ENCODE measurements at regions not wholly inside any gene's neighbourhood (a gene's known extent, or its start where the extent isn't known, plus 50 kb on each side); places are given as distances from the start of the nearest gene placed in this dataset.

DNA sequence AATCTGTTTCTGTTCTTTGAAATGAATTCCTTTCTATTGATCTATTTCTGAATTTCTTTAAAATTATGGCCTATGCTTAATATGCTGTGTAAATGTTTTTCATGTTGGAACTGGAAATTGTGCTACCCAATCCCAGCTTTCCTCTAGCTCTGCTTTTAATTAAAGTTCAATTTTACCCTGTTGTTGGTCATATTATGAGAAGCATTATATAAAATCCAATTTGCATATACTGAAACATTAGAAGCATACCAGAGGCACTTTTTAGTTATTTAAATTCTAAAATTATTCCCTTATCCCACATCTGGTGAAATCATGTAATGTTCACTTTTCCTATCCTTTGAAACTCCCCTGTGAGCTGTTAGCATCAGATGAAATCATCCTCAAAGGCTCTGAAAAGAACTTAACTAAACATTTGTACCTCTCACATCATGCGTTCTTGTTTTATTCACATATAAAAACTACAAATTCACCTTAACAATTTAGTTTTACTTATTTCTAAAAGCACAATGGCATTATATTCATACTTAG lies 160.6 kb upstream of the COL21A1 start:
- in situ Hi-C loops (cut with MboI; ENCODE audit: low sequenced_read_pairs), result no loop called here

- in situ Hi-C loops (cut with MboI; ENCODE audit: low sequenced_read_pairs), result no loop called here
Measured at GRCh38 chr6:56406276-56407269, 159.2 kb upstream of the COL21A1 start.

GRCh38 chr6:56404599-56404998 lies 157.2 kb upstream of the COL21A1 start:
- in situ Hi-C loops (cut with MboI; ENCODE audit: low sequenced_read_pairs), result no loop called here

GRCh38 chr6:56403745-56404144 lies 156.4 kb upstream of the COL21A1 start:
- in situ Hi-C loops (cut with MboI; ENCODE audit: low sequenced_read_pairs), result no loop called here

GRCh38 chr6:56401477-56402070 lies 154.2 kb upstream of the COL21A1 start:
- in situ Hi-C loops (cut with MboI; ENCODE audit: low sequenced_read_pairs), result no loop called here

DNA sequence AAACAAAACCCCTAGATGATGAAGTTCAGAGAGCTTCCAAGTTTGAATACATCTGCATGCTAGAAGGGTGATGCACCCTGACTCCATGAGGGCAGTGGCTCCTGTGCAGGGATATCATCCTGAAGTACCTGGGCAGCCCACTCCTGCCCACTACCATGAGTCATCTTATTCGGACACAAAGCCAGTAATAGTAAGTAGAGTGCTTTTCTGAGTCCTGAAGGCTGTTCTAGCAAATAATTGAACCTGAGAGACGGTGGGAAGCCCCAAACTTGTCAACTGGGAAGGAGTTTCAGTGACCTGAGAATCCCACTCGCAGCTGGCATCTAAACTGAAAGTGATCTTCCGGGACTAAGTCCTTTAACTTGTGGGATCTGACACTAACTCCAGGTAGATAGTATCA lies 152.9 kb upstream of the COL21A1 start:
- in situ Hi-C loops (cut with MboI; ENCODE audit: low sequenced_read_pairs), result no loop called here

DNA sequence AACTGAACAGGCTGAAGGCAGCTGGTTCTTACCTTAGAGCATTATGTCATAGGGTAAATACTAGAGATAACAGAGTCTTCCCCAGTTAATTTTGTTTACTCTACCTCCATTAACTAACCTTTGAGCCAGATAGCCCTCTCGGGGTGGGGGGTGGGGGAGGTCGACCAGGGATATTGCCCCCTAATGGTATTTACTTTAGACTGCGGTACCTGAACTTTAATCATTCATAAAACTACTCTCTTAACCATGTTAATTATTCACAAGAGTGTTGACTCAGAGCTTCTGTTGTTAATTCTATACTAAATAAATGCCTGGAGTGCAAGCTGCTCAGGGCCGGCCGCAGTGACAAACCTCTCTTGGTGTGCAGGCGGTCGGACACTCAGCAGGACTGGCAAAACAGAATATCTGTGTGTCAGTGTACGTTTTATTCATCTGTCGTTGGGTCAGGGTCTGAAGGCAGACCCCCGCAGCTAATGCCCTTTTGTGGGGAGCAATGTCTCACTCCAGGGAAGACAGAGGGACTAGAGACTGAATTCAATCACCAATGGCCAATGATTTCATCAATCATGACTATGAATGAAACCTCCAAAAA lies 152.4 kb upstream of the COL21A1 start:
- in situ Hi-C loops (cut with MboI; ENCODE audit: low sequenced_read_pairs), result no loop called here

DNA sequence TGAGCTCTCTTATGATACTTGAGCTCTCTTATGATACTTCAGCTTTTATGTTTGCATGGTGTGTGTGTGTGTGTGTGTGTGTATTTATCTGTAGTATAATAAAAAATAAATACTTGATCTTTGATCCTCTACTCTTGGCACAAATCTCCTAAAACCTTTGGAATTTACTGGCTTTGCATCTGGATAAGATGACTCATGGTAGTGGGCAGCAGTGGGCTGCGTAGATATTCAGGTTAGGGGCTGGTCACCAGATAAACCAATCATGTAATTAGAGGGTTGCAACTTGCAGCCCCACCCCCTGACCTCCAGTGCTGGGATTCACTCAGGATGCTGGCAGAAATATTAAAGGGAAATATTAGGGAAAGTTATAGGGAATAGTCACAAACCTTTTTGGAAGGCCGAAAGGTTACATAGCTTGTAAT lies 151.9 kb upstream of the COL21A1 start:
- in situ Hi-C loops (cut with MboI; ENCODE audit: low sequenced_read_pairs), result no loop called here

DNA sequence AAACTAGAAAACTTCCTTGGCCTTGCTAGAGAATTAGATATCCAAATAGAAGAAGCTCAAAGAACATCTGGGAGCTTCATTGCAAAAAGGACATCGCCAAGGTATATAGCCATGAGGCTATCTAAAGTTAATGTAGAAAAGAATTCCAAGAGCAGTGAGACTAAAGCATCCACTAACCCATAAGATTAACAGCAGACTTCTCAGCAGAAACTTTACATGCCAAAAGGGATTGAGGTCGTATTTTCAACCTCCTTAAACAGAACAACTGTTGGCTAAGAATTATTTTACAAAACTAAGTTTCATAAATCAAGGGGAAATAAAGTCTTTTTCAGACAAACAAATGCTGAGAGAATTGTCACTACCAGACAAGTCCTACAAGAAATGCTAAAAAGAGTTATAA lies 149.1 kb upstream of the COL21A1 start:
- in situ Hi-C loops (cut with MboI; ENCODE audit: low sequenced_read_pairs), result no loop called here

DNA sequence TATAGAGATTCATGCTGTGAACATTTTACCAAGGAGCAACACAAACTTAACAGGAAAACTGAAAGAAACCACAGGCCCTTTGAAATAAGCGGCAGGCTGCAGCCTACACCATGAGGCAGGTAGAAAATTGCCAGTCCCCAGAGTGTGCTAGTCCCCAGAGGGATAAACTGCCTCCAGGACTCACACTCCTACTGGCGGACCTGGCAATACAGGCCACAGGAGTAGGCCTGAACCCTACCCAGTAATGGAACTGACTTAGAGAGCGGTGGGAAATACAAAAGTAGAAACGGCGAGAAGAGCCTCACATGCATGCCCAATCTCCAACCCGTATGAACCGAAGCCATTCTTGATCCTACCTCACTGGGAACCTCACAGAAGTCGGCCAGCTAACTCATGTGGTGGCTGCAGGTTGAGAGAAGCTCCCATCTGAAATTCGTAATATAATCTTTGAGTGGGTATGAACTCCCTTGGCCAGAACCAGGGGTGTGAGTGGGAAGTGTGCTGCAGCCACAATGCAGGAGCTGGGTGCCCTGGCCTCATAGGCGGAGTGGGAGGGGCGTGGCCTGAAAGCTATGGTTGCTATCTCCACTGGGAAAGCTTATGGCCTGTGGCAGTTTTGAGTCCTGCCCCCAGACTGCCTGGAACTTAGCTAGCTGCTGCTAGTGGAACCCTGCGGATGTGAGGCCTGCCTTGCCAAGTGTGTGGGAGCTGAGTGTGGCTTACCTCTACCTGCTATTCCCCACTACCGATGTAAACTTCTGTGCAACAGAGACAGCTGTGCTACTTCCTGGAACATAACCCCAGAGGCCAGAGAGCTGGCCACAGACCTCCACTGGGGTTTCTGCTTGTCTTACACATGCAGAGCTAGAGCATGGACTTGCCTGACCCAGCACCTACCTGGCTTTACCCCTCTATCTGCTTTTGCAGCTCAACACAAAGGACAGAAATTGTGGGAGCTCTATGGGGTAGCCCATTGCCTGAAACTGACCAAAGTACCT lies 146.5 kb upstream of the COL21A1 start:
- in situ Hi-C loops (cut with MboI; ENCODE audit: low sequenced_read_pairs), result no loop called here

DNA sequence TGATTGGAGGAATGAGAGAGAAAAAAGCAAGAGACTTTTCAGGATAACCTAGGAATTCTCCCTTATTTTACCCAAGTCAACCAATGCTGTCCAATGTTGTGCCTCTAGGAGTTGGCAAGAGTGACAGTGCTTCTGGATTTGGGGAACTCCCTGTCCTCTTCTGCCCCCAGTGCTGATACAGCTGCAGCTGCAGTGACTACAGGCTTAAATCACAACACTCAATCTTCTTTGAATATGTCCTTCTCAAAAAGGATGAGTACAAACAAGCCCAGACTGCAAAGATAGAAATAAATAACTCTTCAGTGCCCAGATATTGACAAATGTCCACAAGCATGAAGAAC lies 141.0 kb upstream of the COL21A1 start:
- in situ Hi-C loops (cut with MboI; ENCODE audit: low sequenced_read_pairs), result no loop called here

GRCh38 chr6:56387621-56388414 lies 140.4 kb upstream of the COL21A1 start:
- in situ Hi-C loops (cut with MboI; ENCODE audit: low sequenced_read_pairs), result no loop called here

DNA sequence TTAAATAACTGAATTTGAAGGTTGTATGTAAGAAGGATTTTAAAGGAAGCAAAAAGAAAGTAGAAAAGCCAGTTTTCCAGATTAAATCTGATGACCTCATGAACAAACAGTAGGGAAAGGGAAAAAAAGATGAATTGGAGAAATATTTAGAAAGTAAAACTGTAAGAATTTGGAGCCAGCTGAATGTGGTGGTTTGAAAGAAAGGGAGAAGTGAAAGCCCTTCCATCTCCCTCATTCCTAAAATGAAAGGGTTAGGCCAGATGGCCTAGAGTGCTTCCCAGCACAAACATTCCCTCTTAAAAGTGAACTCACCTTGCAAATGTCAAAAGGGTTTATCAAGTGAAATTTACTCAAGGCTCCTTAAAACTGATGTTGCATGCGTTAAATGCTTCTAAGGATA lies 139.3 kb upstream of the COL21A1 start:
- in situ Hi-C loops (cut with MboI; ENCODE audit: low sequenced_read_pairs), result no loop called here

GRCh38 chr6:56385981-56386593 lies 138.7 kb upstream of the COL21A1 start:
- in situ Hi-C loops (cut with MboI; ENCODE audit: low sequenced_read_pairs), result no loop called here

- in situ Hi-C loops (cut with MboI; ENCODE audit: low sequenced_read_pairs), result no loop called here
Measured at GRCh38 chr6:56383160-56383559, 135.8 kb upstream of the COL21A1 start.

DNA sequence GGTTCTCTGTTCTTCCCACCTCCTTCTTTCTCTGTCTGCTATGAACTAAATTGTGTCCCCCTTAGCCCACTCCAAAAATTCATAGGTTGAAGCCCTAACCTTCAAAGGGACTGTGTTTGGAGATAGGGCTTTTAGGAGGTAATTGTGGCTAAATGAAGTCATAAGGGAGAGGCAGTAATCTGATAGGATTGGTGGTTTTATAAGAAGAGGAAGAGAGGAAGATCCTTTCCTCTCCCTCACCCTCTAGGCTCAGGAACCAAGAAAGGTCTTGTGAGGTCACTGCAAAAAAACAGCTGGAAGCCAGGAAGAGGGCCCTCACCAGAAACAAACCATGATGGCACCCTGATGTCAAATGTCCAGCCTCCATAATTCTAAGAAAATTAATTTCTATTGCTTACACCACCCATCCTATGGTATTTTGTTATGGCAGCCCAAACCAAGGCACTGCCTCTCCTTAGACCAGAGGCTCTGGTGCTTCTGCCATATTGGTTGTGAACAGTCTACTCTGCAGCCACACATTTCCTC lies 135.1 kb upstream of the COL21A1 start:
- in situ Hi-C loops (cut with MboI; ENCODE audit: low sequenced_read_pairs), result no loop called here

DNA sequence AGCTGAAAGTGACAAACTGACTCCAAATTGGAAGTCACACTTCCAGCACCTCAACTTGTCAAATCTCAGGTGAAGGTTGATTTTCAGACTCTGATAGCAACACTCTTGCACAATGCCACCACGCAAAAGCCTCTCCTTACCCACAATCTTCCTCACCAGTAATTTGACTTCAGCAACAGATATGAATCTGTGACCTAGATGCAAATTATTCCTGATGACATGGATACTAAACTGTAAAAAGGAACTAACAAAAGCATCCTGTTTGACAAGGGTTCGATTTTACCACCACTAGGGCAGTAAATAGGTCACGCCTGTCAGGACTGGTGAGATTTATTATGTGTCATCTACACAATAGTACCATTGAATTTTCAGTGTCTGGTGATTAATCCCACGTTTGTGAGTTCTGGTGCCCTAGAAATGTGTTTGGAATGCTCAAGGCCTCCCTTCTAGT lies 134.4 kb upstream of the COL21A1 start:
- in situ Hi-C loops (cut with MboI; ENCODE audit: low sequenced_read_pairs), result no loop called here

GRCh38 chr6:56380476-56380875 lies 133.1 kb upstream of the COL21A1 start:
- in situ Hi-C loops (cut with MboI; ENCODE audit: low sequenced_read_pairs), result no loop called here

Data from HL-60/S4 (cell line).